ENCODE measurements at regions not wholly inside any gene's neighbourhood (a gene's known extent, or its start where the extent isn't known, plus 50 kb on each side); places are given as distances from the start of the nearest gene placed in this dataset.

- TF ChIP-seq E2F4 (IDR thresholded peaks at IDR 0.05; ENCODE audit: low read depth, low read length) = no peak
- TF ChIP-seq CREB1 (IDR thresholded peaks at IDR 0.05; ENCODE audit: low read depth) = no peak
- TF ChIP-seq ZSCAN29 (IDR thresholded peaks at IDR 0.05) = no peak
These were observed 57.7 kb upstream of the IGFBP3 start (continued) for GRCh38 chr7:45978731-45979211.

- ChIA-PET CTCF (interaction anchor here (1.0 to 3.6 kb wide), 3 partner anchors 55 to 303 kb away, joined by 3 to 9 read pairs (median 4); no protein-coding TSS in a partner anchor), RAD21 (ENCODE audit: unreplicated experiment) (interaction anchor here (0.8 to 1.1 kb wide), 5 partner anchors 9 to 371 kb away, joined by 3 to 4 read pairs (median 3); no protein-coding TSS in a partner anchor), POLR2A (interaction anchor here (1.2 kb wide), 1 partner anchor 373 kb away, joined by 3 read pairs; no protein-coding TSS in a partner anchor), SMC1A (ENCODE audit: uncharacterized antibody, unreplicated experiment) (interaction anchor here (1.1 kb wide), 1 partner anchor 55 kb away, joined by 7 read pairs; no protein-coding TSS in a partner anchor)
- in situ Hi-C loops (cut with MboI) (no loop called here), intact Hi-C loops (cut with micrococcal nuclease; ENCODE audit: unreplicated experiment) (no loop called here)
- no peak overlapping the region for H3K9ac ChIP-seq (ENCODE audit: control insufficient read depth, insufficient read depth, low read length)
- FAIRE-seq = no peak
- no peaks in the 10 kb centered on the region for H3K79me2 ChIP-seq (ENCODE audit: control insufficient read depth, insufficient read depth, low read length)
- DNase-seq (ENCODE audit: low read depth, low spot score) = peak; percentile 8
- 10% methylated on average over 11 of the region's 11 CpGs for WGBS (ENCODE audit: insufficient coverage, insufficient replicate concordance, low lambda C conversion rate, missing lambda C conversion rate)
- no peak overlapping the region for H3K4me3 ChIP-seq
- no peaks in the 10 kb centered on the region for H3K4me1 ChIP-seq (ENCODE audit: control insufficient read depth, insufficient read depth, low read length)
- H3K27me3 ChIP-seq (replicated peaks in 1 of 2; ENCODE audit: control insufficient read depth in 2 of 2, insufficient read depth in 2 of 2, low read length in 1 of 2) = no peaks in the 10 kb centered on the region
- no peak overlapping the region for H3K27ac ChIP-seq (ENCODE audit: control insufficient read depth, insufficient read depth)
- no peaks in the 10 kb centered on the region; the same call in 2 of the 3 replicates for H3K9me3 ChIP-seq (replicated peaks; ENCODE audit: control insufficient read depth, insufficient read depth, low read length)
- no peaks in the 10 kb centered on the region for H3K36me3 ChIP-seq (ENCODE audit: control insufficient read depth in 2 of 2, insufficient read depth in 2 of 2, low read length in 1 of 2)
- H3K4me2 ChIP-seq (ENCODE audit: control insufficient read depth, insufficient read depth) = no peak overlapping the region
- H2AFZ ChIP-seq (ENCODE audit: control insufficient read depth, low read depth, low read length) = no peak overlapping the region
- peak; percentile 89 for ATAC-seq
- no TSS peak for BruUV-seq (replicated peaks)
- H4K20me1 ChIP-seq (ENCODE audit: control insufficient read depth, insufficient read depth) = no peaks in the 10 kb centered on the region
- TF ChIP-seq SMAD1 (IDR thresholded peaks at IDR 0.05; ENCODE audit: low read depth, partially characterized antibody) = no peak
- TF ChIP-seq ZNF207 (IDR thresholded peaks at IDR 0.05; ENCODE audit: borderline replicate concordance) = no peak
- TF ChIP-seq MTA2 (IDR thresholded peaks at IDR 0.05; ENCODE audit: low read depth) = no peak; the same call in none of the 2 replicates
- TF ChIP-seq IRF5 (IDR thresholded peaks at IDR 0.05; ENCODE audit: borderline replicate concordance) = no peak
- TF ChIP-seq PBX3 (IDR thresholded peaks at IDR 0.05; ENCODE audit: insufficient replicate concordance, low read depth, low read length) = no peak
- TF ChIP-seq STAT3 (IDR thresholded peaks at IDR 0.05; ENCODE audit: low read depth, low read length) = no peak
- TF ChIP-seq ATF3 (IDR thresholded peaks at IDR 0.05; ENCODE audit: borderline replicate concordance, extremely low read depth, low read depth, low read length) = no peak
- no peak for TF ChIP-seq ASH2L (IDR thresholded peaks at IDR 0.05; ENCODE audit: borderline replicate concordance, low read depth)
- no peak for TF ChIP-seq SRF (IDR thresholded peaks at IDR 0.05; ENCODE audit: low read depth in 2 of 2, low read length in 2 of 2)
- TF ChIP-seq STAT1 (conservative IDR thresholded peaks at IDR 0.05) = no peak
- peak in 1 of 2 experiments; percentile 35; a peak in 1 of 4 replicates for TF ChIP-seq BHLHE40 (IDR thresholded peaks at IDR 0.05; ENCODE audit: borderline replicate concordance in 1 of 2, low read depth in 2 of 2, low read length in 1 of 2)
- no peak for TF ChIP-seq MEF2B (IDR thresholded peaks at IDR 0.05; ENCODE audit: partially characterized antibody, poor library complexity, severe bottlenecking)
These were observed 57.1 kb upstream of the IGFBP3 start for GRCh38 chr7:45978010-45978681.
